Immature natural killer cell (primary cell): ENCODE measurements at regions not wholly inside any gene's neighbourhood (a gene's known extent, or its start where the extent isn't known, plus 50 kb on each side); places are given as distances from the start of the nearest gene placed in this dataset.

ENCODE experiments used
- DNase-seq, 3 donors: peaks; one replicate each; pipeline ENCODE4 v3.0.0; 2022; ENCODE audit warnings: mixed read lengths in 1 of 3
- H3K27ac Mint-ChIP-seq, 6 donors: one replicate each; pipeline ENCODE4 v1.8.0; 2020; ENCODE audit warnings: mixed read lengths in 6 of 6, mild to moderate bottlenecking in 5 of 6, inconsistent platforms in 4 of 6, moderate library complexity in 3 of 6
- H3K27me3 Mint-ChIP-seq, 3 donors: one replicate each; pipeline ENCODE4 v1.8.0; 2020 to 2021; ENCODE audit warnings: low read depth in 3 of 3, mild to moderate bottlenecking in 3 of 3, mixed read lengths in 3 of 3, moderate library complexity in 3 of 3, inconsistent platforms in 1 of 3
- H3K36me3 Mint-ChIP-seq, 3 donors: one replicate each; pipeline ENCODE4 v1.8.0; 2020; ENCODE audit warnings: mixed read lengths in 3 of 3, inconsistent platforms in 2 of 3, mild to moderate bottlenecking in 2 of 3
- H3K4me1 Mint-ChIP-seq, 2 donors: one replicate each; pipeline ENCODE4 v1.8.0; 2020; ENCODE audit warnings: inconsistent platforms in 2 of 2, mild to moderate bottlenecking in 2 of 2, mixed read lengths in 2 of 2, moderate library complexity in 1 of 2
- H3K4me3 Mint-ChIP-seq, 5 donors: one replicate each; pipeline ENCODE4 v1.8.0; 2020; ENCODE audit warnings: mild to moderate bottlenecking in 5 of 5, mixed read lengths in 5 of 5, inconsistent platforms in 3 of 5, moderate library complexity in 3 of 5
- H3K9me3 Mint-ChIP-seq, 6 donors: one replicate each; pipeline ENCODE4 v1.8.0; 2020; ENCODE audit warnings: mild to moderate bottlenecking in 6 of 6, mixed read lengths in 6 of 6, inconsistent platforms in 4 of 6, moderate library complexity in 3 of 6

DNA sequence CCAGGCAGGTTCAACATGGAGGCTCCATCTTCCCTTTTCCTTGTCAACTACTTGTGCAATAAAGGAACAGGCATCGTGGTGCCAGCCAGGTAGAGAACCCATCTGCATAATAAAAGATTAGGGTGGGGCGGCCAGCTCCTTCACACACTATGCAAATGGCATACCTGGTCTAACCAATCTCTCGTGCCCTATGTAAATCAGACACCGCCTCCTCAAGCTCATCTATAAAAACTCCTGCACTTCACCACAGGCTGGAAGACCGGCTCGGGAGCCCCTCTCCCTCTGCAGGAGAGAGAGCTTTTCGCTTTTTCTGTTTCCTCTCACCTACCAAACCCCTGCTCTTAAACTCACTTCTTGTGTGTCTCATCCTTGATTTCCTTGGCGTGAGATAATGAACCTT lies 244.3 kb upstream of the PUM3 start:
- Mint-ChIP-seq H3K27ac (no peak overlapping the region), H3K27me3 (peaks cover 0 to 6% (median 0%) of the 10 kb centered on the region in 3 donors), H3K9me3 (peaks cover 0 to 5% (median 0%) of the 10 kb centered on the region in 6 donors), H3K4me3 (no peak overlapping the region), H3K36me3 (no peaks in the 10 kb centered on the region), H3K4me1 (no peaks in the 10 kb centered on the region)
- DNase-seq: no peak

DNA sequence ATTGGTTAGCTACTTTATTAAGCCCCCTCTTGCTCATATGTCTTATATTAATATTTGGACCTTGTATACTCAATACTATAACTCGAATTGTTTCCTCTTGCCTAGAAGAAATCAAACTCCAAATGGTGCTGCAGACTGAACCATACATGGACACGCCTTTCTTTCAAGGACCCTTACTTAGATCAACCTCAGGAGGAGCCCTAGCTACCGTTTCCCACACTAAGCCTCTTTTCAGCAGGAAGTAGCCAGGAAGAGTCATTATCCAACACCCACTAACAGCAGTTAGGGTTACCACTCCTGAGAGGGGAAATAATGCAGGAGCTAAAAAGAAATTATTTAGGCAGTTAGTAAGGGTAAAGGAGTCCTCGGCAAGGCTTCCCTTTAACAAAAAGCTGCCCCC lies 243.8 kb upstream of the PUM3 start:
- no peak overlapping the region for H3K4me3 Mint-ChIP-seq
- H3K36me3 Mint-ChIP-seq: no peaks in the 10 kb centered on the region

DNA sequence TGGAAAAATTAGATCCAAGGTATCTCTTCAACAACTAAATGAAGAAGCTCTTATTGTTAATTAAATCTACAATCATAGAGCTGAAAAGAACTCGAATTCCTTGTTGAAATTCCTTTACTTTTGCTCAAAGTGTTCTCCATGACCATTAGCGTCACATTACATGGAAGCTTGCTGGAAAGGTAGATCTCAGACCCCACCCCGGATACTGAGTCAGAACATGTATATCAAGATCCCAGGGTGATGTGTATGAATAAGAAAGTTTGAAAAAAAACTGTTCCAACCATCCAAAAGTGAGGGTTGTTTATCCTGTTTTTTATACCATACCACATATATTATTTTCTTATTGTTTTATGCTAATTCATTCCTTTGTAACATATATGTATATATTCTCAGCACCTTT lies 237.1 kb upstream of the PUM3 start:
- peaks cover 0 to 10% (median 3%) of the 10 kb centered on the region in 6 donors for H3K9me3 Mint-ChIP-seq
- H3K36me3 Mint-ChIP-seq: no peaks in the 10 kb centered on the region
- H3K27me3 Mint-ChIP-seq: peaks cover 0 to 2% (median 0%) of the 10 kb centered on the region in 3 donors
- no peak for DNase-seq
- no peak overlapping the region for H3K27ac Mint-ChIP-seq
- H3K4me3 Mint-ChIP-seq: no peak overlapping the region
- no peaks in the 10 kb centered on the region for H3K4me1 Mint-ChIP-seq

More for the DNA sequence above, 243.8 kb upstream of the PUM3 start:
- no peak for DNase-seq
- H3K9me3 Mint-ChIP-seq: peaks cover 0 to 5% (median 0%) of the 10 kb centered on the region in 6 donors
- H3K27ac Mint-ChIP-seq: no peak overlapping the region
- H3K27me3 Mint-ChIP-seq: peaks cover 0 to 6% (median 0%) of the 10 kb centered on the region in 3 donors
- no peaks in the 10 kb centered on the region for H3K4me1 Mint-ChIP-seq

DNA sequence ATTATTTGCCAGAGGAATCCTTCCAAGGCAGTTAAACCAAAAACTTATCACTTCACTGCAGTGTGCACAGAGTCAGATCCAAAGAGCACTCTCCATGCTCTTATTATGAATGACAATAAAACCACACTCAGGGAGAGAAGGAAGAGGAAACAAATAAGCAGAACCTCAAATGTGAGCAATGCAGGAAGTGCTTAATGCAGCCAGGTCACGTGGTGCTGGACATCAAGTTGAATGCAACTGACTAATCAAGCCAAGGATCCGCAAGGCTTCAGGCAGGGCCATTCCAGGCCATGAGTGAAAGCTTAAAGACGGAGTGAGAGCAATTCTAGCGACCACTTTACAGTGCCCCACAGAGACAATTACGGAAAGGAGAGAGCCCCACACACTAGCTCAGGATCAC lies 230.4 kb upstream of the PUM3 start:
- Mint-ChIP-seq H3K9me3 (peaks cover 0 to 14% (median 3%) of the 10 kb centered on the region in 6 donors), H3K27ac (no peak overlapping the region), H3K4me3 (no peak overlapping the region), H3K36me3 (no peaks in the 10 kb centered on the region), H3K4me1 (no peaks in the 10 kb centered on the region), H3K27me3 (peaks cover 0 to 4% (median 2%) of the 10 kb centered on the region in 3 donors)
- DNase-seq: no peak

DNA sequence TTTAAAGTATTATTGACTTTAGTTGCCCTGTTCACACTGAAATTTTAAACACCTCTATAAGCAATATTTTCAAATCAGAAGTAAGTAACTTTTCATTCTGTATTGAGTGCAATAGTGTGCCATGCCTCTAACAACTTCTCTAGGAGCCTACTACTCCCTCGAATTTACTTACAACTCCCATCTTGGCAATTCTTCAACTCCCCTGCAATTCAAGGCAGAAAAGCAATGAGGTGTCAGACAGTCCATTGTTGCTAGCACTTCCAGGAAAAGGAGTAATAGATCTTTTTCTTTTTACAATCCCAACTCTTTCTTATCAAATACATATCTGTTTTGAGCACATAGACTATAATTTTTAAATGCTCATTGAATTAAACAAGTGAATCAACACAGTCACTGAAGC lies 222.7 kb upstream of the PUM3 start:
- H3K9me3 Mint-ChIP-seq: peaks cover 0 to 9% (median 3%) of the 10 kb centered on the region in 6 donors

DNA sequence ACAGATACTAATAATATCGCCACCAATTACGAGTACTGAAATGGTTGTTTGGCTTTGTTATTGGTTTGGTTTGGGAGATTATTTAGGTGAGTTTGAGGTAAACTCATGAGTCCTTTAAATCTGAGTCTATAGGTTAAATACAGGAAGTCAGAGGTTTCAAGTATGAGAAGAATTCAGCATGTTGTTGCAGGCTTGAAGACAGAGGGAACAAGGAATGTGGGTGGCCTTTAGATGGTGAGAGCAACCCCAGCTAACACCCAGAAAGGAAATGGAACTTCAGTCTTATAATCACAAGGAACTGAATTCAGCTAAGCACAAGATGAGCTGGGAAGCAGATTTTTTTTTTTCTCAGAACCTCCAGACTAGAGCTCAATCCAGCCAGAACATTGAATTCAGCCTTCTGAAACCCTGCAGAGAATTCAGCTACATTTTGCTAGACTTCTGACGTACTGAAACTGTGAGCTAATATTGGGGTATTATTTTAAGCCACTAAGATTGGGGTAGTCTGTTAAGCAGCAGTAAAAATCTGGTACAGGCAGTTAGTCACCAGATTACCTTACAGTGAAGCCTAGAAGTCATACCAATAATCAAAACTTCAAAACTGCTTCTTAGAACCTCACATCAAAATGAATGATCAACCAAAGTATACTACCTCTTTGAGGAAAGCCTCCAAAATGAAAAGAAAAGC lies 216.0 kb upstream of the PUM3 start:
- Mint-ChIP-seq H3K27me3 (peaks cover 0 to 3% (median 0%) of the 10 kb centered on the region in 3 donors), H3K4me3 (no peak overlapping the region), H3K27ac (no peak overlapping the region), H3K36me3 (no peaks in the 10 kb centered on the region), H3K9me3 (peaks cover 0 to 8% (median under 1%) of the 10 kb centered on the region in 6 donors), H3K4me1 (no peaks in the 10 kb centered on the region)
- no peak for DNase-seq

More for the DNA sequence above, 222.7 kb upstream of the PUM3 start:
- Mint-ChIP-seq H3K36me3 (no peaks in the 10 kb centered on the region), H3K4me3 (no peak overlapping the region), H3K4me1 (no peaks in the 10 kb centered on the region), H3K27ac (no peak overlapping the region), H3K27me3 (peaks cover 0 to 2% (median 0%) of the 10 kb centered on the region in 3 donors)
- no peak for DNase-seq

DNA sequence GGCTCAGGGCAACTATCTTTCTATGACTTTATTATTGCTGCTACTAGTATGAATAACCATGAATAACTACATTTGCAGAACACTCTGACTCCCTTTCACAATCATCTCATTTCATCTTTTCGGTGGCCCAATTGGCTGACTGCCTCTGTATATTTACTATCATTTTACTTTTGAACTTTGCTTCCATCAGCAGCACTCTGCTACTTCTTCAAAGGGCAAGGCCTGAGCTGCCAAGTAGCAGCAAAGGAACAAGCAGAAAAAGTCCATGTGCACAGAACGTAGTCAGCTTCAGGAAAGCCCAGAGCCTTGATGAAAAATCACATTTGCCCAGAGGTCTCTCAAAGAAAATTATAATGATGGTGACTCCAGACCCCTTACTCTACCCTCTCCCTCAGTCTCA lies 214.5 kb upstream of the PUM3 start:
- H3K4me3 Mint-ChIP-seq: no peak overlapping the region
- peaks cover 0 to 4% (median under 1%) of the 10 kb centered on the region in 6 donors for H3K9me3 Mint-ChIP-seq
- no peaks in the 10 kb centered on the region for H3K36me3 Mint-ChIP-seq
- H3K27me3 Mint-ChIP-seq: peaks cover 0 to 3% (median 0%) of the 10 kb centered on the region in 3 donors
- no peaks in the 10 kb centered on the region for H3K4me1 Mint-ChIP-seq
- no peak for DNase-seq
- no peak overlapping the region for H3K27ac Mint-ChIP-seq

DNA sequence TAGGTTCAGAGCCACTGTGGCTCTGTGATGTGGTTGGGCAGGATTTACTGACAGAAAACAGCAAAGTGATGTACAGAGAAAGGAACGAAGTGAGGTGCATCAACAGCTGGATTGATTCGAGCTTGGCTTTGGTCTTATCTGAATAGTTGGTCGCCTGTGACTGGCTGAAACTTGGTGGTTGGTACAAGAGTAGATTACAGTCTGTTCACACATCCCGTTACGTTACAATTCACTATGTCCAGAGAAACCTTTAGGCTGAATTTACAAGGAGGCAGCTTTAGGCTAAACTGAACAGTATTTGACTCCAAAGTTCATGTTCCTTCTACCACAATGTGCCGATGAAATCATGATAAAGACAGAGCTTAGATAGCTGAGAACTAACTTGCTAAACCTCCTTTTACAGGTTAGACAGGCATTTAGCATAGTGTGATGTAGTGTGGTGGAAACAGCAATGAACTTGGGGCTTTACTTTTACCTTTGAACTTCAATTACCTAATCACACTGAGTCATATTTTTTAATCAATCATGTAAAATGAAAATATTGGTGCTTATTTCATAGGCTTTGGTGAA lies 210.2 kb upstream of the PUM3 start:
- DNase-seq: no peak
- H3K9me3 Mint-ChIP-seq: no peaks in the 10 kb centered on the region
- no peak overlapping the region for H3K4me3 Mint-ChIP-seq
- H3K27me3 Mint-ChIP-seq: peaks cover 0 to 1% (median 0%) of the 10 kb centered on the region in 3 donors
- no peaks in the 10 kb centered on the region for H3K4me1 Mint-ChIP-seq
- H3K36me3 Mint-ChIP-seq: no peaks in the 10 kb centered on the region
- H3K27ac Mint-ChIP-seq: no peak overlapping the region

DNA sequence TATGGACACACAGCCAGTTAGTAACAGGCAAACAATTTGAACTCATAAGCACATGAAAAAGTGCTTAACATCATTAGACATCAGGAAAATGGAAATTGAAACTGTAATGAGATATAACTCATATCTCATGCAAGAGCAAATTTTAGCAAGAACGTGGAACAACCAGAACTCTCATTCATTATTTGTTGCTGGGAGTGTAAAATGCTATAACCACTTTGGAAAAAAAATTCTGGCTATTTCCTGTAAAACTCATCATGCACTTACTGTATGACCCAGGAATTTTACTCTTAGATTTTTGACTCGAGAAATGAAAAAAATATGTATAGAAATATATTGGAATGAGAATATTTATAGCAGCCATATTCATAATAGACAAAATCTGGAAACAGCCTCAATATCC lies 205.7 kb upstream of the PUM3 start:
- H3K4me3 Mint-ChIP-seq: no peak overlapping the region
- no peak for DNase-seq
- peaks cover 0 to 1% (median 0%) of the 10 kb centered on the region in 3 donors for H3K27me3 Mint-ChIP-seq
- no peaks in the 10 kb centered on the region for H3K4me1 Mint-ChIP-seq
- no peaks in the 10 kb centered on the region for H3K36me3 Mint-ChIP-seq
- H3K27ac Mint-ChIP-seq: no peak overlapping the region
- H3K9me3 Mint-ChIP-seq: no peaks in the 10 kb centered on the region

DNA sequence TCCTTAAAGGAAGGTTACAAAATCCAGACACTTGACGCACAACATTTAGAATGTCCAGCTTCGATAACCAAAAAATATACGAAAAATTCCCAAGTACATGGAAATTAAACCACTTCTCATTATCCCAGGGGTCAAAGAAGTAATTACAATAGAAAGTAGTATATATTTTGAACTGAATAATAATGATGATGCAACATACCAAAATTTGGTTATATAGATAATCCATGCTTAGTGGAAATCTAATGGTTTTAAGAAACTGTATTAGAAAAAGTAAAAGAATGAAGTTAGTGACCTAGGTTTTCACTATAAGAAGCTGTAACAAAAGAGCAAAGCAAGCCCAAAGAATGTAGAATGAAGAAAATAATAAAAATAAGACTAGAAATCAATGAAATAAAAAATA lies 204.0 kb upstream of the PUM3 start:
- H3K9me3 Mint-ChIP-seq: no peaks in the 10 kb centered on the region
- H3K36me3 Mint-ChIP-seq: no peaks in the 10 kb centered on the region
- DNase-seq: no peak
- H3K27me3 Mint-ChIP-seq: peaks cover 0 to 1% (median 0%) of the 10 kb centered on the region in 3 donors
- no peaks in the 10 kb centered on the region for H3K4me1 Mint-ChIP-seq
- H3K27ac Mint-ChIP-seq: no peak overlapping the region
- H3K4me3 Mint-ChIP-seq: no peak overlapping the region

DNA sequence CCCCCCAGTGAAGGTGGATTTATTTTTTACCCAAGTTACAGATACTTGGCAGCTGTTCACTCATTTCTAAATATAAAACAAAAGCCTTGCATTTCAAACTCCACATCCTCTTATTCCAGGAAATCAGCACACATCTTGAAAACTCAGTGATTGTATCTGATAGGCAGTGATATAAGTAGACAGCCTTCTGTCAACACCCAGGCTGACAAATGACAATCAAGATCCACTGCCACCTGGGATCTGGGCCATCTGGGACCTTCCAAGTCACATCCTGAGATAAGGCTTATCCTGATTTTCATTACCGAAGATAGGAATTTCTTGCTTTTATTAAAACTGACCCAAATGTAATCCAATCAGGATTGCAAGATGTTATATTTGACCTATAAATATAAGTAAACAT lies 201.3 kb upstream of the PUM3 start:
- no peak overlapping the region for H3K4me3 Mint-ChIP-seq
- no peaks in the 10 kb centered on the region for H3K4me1 Mint-ChIP-seq
- H3K27ac Mint-ChIP-seq: no peak overlapping the region
- H3K9me3 Mint-ChIP-seq: no peaks in the 10 kb centered on the region
- H3K27me3 Mint-ChIP-seq: peaks cover 0 to 3% (median 0%) of the 10 kb centered on the region in 3 donors
- no peaks in the 10 kb centered on the region for H3K36me3 Mint-ChIP-seq
- DNase-seq: no peak

DNA sequence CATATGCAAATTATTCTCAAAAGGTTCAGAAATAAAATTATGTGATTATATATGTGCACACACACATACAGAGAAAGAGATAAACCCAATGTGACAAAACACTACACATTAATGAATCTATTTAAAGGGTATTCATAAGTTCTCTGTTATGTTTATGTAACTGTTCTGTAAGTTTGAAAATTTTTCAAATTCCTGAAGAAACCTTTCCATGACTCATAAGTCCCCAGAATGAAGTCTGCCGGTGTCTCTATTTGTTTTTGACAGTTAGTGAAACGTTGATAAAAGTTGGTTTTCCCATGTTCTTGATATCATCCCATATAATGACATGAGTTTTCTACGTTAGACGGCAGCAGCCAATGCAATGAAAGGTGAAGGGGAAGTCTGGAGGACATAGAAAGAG lies 199.5 kb upstream of the PUM3 start:
- Mint-ChIP-seq H3K36me3 (no peaks in the 10 kb centered on the region), H3K9me3 (no peaks in the 10 kb centered on the region), H3K27ac (no peak overlapping the region), H3K27me3 (peaks cover 0 to 3% (median 0%) of the 10 kb centered on the region in 3 donors), H3K4me1 (no peaks in the 10 kb centered on the region), H3K4me3 (no peak overlapping the region)
- DNase-seq: no peak

DNA sequence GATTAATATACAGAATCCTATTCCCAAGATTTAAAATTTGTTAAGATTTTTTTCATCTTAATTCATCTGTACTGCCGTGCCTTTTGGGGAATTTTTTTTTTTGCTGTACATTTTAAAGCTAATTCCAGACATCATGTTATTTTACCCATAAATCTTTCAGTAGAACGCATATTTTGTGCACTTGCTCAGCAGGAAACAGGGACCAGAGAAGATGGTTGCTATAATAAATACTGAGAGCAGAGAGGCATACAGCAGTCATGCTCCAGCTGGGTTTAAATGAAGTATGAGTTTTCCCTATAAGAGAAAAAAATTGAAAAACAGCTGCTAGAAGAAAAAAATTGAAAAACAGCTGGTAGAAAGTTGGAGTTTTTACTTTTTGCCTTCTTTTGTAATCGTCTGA lies 196.9 kb upstream of the PUM3 start:
- H3K4me3 Mint-ChIP-seq: no peak overlapping the region
- H3K27ac Mint-ChIP-seq: no peak overlapping the region
- H3K36me3 Mint-ChIP-seq: no peaks in the 10 kb centered on the region
- H3K9me3 Mint-ChIP-seq: no peaks in the 10 kb centered on the region
- peaks cover 0 to 3% (median 2%) of the 10 kb centered on the region in 3 donors for H3K27me3 Mint-ChIP-seq
- DNase-seq: no peak
- no peaks in the 10 kb centered on the region for H3K4me1 Mint-ChIP-seq

DNA sequence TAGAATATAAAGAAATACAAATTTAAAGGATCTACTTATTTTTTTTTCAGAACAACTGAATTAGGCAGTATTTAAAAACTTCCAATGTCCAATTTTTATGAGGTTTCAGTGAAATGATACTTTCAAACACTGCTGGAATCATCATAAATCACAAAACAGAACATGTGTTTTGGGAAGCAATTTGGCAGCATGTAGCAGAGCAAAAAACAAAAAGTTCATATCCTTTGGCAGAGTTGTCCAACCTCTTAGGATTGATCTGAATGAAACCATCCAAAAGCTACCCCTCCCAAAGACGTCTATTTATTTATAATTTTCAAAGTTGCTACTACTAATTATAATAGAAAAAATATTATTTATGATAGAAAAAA lies 192.4 kb upstream of the PUM3 start:
- Mint-ChIP-seq H3K4me3 (no peak overlapping the region), H3K4me1 (no peaks in the 10 kb centered on the region), H3K36me3 (no peaks in the 10 kb centered on the region), H3K27ac (no peak overlapping the region), H3K9me3 (no peaks in the 10 kb centered on the region), H3K27me3 (peaks cover 0 to 3% (median 0%) of the 10 kb centered on the region in 3 donors)
- no peak for DNase-seq
